ENCODE measurements at regions not wholly inside any gene's neighbourhood (a gene's known extent, or its start where the extent isn't known, plus 50 kb on each side); places are given as distances from the start of the nearest gene placed in this dataset.

GRCh38 chr3:158936530-158937113 lies 134.8 kb downstream of the MFSD1 start:
- TF ChIP-seq PATZ1 (CRISPR knock-in tag; IDR thresholded peaks at IDR 0.05; ENCODE audit: borderline replicate concordance): no peak
- no peak for TF ChIP-seq GLIS3 (CRISPR knock-in tag; IDR thresholded peaks at IDR 0.05)
- TF ChIP-seq RARB (CRISPR knock-in tag; IDR thresholded peaks at IDR 0.05): no peak
- TF ChIP-seq CREB5 (CRISPR knock-in tag; IDR thresholded peaks at IDR 0.05; ENCODE audit: low read depth): no peak
- TF ChIP-seq TSHZ2 (CRISPR knock-in tag; IDR thresholded peaks at IDR 0.05): no peak
- TF ChIP-seq CSDC2 (CRISPR knock-in tag; IDR thresholded peaks at IDR 0.05): no peak
- no peak for TF ChIP-seq ZC3H10 (CRISPR knock-in tag; IDR thresholded peaks at IDR 0.05)
- no peak for TF ChIP-seq ZFP30 (CRISPR knock-in tag; IDR thresholded peaks at IDR 0.05)
- no peak for TF ChIP-seq CSRNP3 (CRISPR knock-in tag; IDR thresholded peaks at IDR 0.05)
- no peak for TF ChIP-seq ESRRG (CRISPR knock-in tag; IDR thresholded peaks at IDR 0.05)
- TF ChIP-seq OSR1 (CRISPR knock-in tag; IDR thresholded peaks at IDR 0.05): no peak
- no peak for ATAC-seq

GRCh38 chr3:158950178-158950901 lies 148.5 kb downstream of the MFSD1 start:
- no peak for ATAC-seq
- no peak for TF ChIP-seq ARNTL (CRISPR knock-in tag; IDR thresholded peaks at IDR 0.05; ENCODE audit: borderline replicate concordance, low read depth)
- TF ChIP-seq POU6F1 (CRISPR knock-in tag; IDR thresholded peaks at IDR 0.05; ENCODE audit: borderline replicate concordance, low read depth): no peak
- no peak for TF ChIP-seq TOX (CRISPR knock-in tag; IDR thresholded peaks at IDR 0.05; ENCODE audit: borderline replicate concordance)
- TF ChIP-seq ZFP3 (CRISPR knock-in tag; IDR thresholded peaks at IDR 0.05): no peak
- no peak for TF ChIP-seq TSHZ2 (CRISPR knock-in tag; IDR thresholded peaks at IDR 0.05)
- TF ChIP-seq ISL1 (CRISPR knock-in tag; IDR thresholded peaks at IDR 0.05): no peak
- no peak for TF ChIP-seq PATZ1 (CRISPR knock-in tag; IDR thresholded peaks at IDR 0.05; ENCODE audit: borderline replicate concordance)
- TF ChIP-seq ZC3H10 (CRISPR knock-in tag; IDR thresholded peaks at IDR 0.05): no peak
- no peak for TF ChIP-seq CSDC2 (CRISPR knock-in tag; IDR thresholded peaks at IDR 0.05)
- no peak for TF ChIP-seq CREB5 (CRISPR knock-in tag; IDR thresholded peaks at IDR 0.05; ENCODE audit: low read depth)
- no peak for TF ChIP-seq GLIS3 (CRISPR knock-in tag; IDR thresholded peaks at IDR 0.05)
- no peak for TF ChIP-seq OSR1 (CRISPR knock-in tag; IDR thresholded peaks at IDR 0.05)
- TF ChIP-seq PPARA (CRISPR knock-in tag; IDR thresholded peaks at IDR 0.05; ENCODE audit: borderline replicate concordance): no peak
- TF ChIP-seq ZNF565 (CRISPR knock-in tag; conservative IDR thresholded peaks at IDR 0.05; ENCODE audit: low read depth): no peak
- TF ChIP-seq TCF4 (CRISPR knock-in tag; IDR thresholded peaks at IDR 0.05; ENCODE audit: borderline replicate concordance): no peak
- no peak for TF ChIP-seq RARB (CRISPR knock-in tag; IDR thresholded peaks at IDR 0.05)
- TF ChIP-seq BACH2 (CRISPR knock-in tag; IDR thresholded peaks at IDR 0.05; ENCODE audit: borderline replicate concordance): no peak
- no peak for TF ChIP-seq ZFP30 (CRISPR knock-in tag; IDR thresholded peaks at IDR 0.05)

Measured in SK-N-SH treated with all-trans-retinoic acid at 6 μM for 48 hours (cell line).